IMR-90 (cell line): ENCODE measurements at regions not wholly inside any gene's neighbourhood (a gene's known extent, or its start where the extent isn't known, plus 50 kb on each side); places are given as distances from the start of the nearest gene placed in this dataset.

Experiments
- ATAC-seq: fragments of 200-7000 bp; cut with Tn5 transposase; 2 replicates; pipeline ENCODE4 v1.9.1; 2020; ENCODE audit warnings: low read depth, mild to moderate bottlenecking, moderate library complexity
- BruUV-seq: library from RNA; stranded (reverse); fragments of 400-500 nt; replicated peaks from 2 replicates; lab custom pipeline; 2021; lab: Mats Ljungman, UMichigan
- CTCF ChIA-PET: fragments of 300-600 bp; formaldehyde crosslinking; extraction: SDS; loops from one replicate; lab custom pipeline; 2021; ENCODE audit warnings: antibody characterized with exemption; lab: Yijun Ruan, JAX
- POLR2A ChIA-PET: fragments of 300-600 bp; sonication (Branson Sonifier 250); formaldehyde crosslinking; loops from one replicate; lab custom pipeline; 2022; ENCODE audit warnings: antibody characterized with exemption; ENCODE audit not compliant: unreplicated experiment; lab: Charles Lee
- DNase-seq: peaks from one replicate; pipeline ENCODE4 v3.0.0; 2013
- H2AFZ ChIP-seq: replicated peaks from 2 replicates; pipeline ENCODE3; 2013; ENCODE audit warnings: low read length, mild to moderate bottlenecking; ENCODE audit not compliant: poor library complexity
- H2AK5ac ChIP-seq: 2 replicates; pipeline ENCODE4 v1.6.1; 2013; ENCODE audit warnings: low read depth, low read length, inconsistent platforms
- H2AK9ac ChIP-seq: replicated peaks from 2 replicates; pipeline ENCODE3; 2013; ENCODE audit warnings: mild to moderate bottlenecking, low read depth, low read length, moderate library complexity; ENCODE audit not compliant: poor library complexity
- H2BK120ac ChIP-seq: 2 replicates; pipeline ENCODE4 v1.6.1; 2013; ENCODE audit warnings: low read depth, low read length, inconsistent platforms
- H2BK15ac ChIP-seq: 3 replicates; pipeline ENCODE4 v1.6.1; 2013; ENCODE audit warnings: low read depth, low read length, inconsistent platforms
- H2BK20ac ChIP-seq: 2 replicates; pipeline ENCODE4 v1.6.1; 2013; ENCODE audit warnings: low read depth, mild to moderate bottlenecking, inconsistent platforms, low read length, moderate library complexity
- H2BK5ac ChIP-seq: 2 replicates; pipeline ENCODE4 v1.6.1; 2013; ENCODE audit warnings: mild to moderate bottlenecking, low read depth, low read length, inconsistent platforms; ENCODE audit not compliant: poor library complexity, severe bottlenecking
- H3K14ac ChIP-seq: replicated peaks from 2 replicates; pipeline ENCODE4 v1.6.1; 2013; ENCODE audit warnings: low read depth, low read length, inconsistent platforms
- H3K18ac ChIP-seq: 2 replicates; pipeline ENCODE4 v1.6.1; 2013; ENCODE audit warnings: low read depth, low read length, control low read depth
- H3K23ac ChIP-seq: 2 replicates; pipeline ENCODE4 v1.6.1; 2013; ENCODE audit warnings: low read depth, low read length, inconsistent platforms
- H3K27ac ChIP-seq: 2 replicates; pipeline ENCODE4 v1.5.1; 2013; ENCODE audit warnings: mild to moderate bottlenecking, control low read depth, low read length; ENCODE audit not compliant: insufficient read depth
- H3K27me3 ChIP-seq: 2 replicates; pipeline ENCODE4 v1.6.1; 2013; ENCODE audit warnings: low read length; ENCODE audit not compliant: control insufficient read depth, insufficient read depth
- H3K36me3 ChIP-seq: 2 replicates; pipeline ENCODE4 v1.6.1; 2013; ENCODE audit warnings: low read length, mixed read lengths; ENCODE audit not compliant: control insufficient read depth, insufficient read depth
- H3K4ac ChIP-seq: 2 replicates; pipeline ENCODE4 v1.6.1; 2013; ENCODE audit warnings: low read depth, low read length, inconsistent platforms
- H3K4me1 ChIP-seq: 2 replicates; pipeline ENCODE4 v1.6.1; 2013; ENCODE audit warnings: low read length, mixed read lengths; ENCODE audit not compliant: control insufficient read depth, insufficient read depth
- H3K4me2 ChIP-seq: 2 replicates; pipeline ENCODE4 v1.6.1; 2013; ENCODE audit warnings: low read depth, mild to moderate bottlenecking, control low read depth, low read length, moderate library complexity
- H3K4me3 ChIP-seq: 2 replicates; pipeline ENCODE4 v1.5.1; 2013; ENCODE audit warnings: low read depth, mild to moderate bottlenecking, control low read depth, low read length, moderate library complexity; ENCODE audit not compliant: insufficient read depth
- H3K56ac ChIP-seq: 2 replicates; pipeline ENCODE4 v1.6.1; 2013; ENCODE audit warnings: low read length, inconsistent platforms; ENCODE audit not compliant: insufficient read depth; ENCODE audit errors: extremely low read depth
- H3K79me1 ChIP-seq, 2 experiments: 2 replicates each; pipeline ENCODE4 v1.6.1; 2013; ENCODE audit warnings: low read length in 2 of 2, inconsistent platforms in 1 of 2, low read depth in 1 of 2
- H3K9ac ChIP-seq: 2 replicates; pipeline ENCODE4 v1.6.1; 2013; ENCODE audit warnings: low read depth, low read length, control low read depth
- H3K9me1 ChIP-seq: 2 replicates; pipeline ENCODE4 v1.6.1; 2013; ENCODE audit warnings: low read length, inconsistent platforms; ENCODE audit not compliant: insufficient read depth
- H3K9me3 ChIP-seq: 2 replicates; pipeline ENCODE4 v1.6.1; 2013; ENCODE audit warnings: low read length; ENCODE audit not compliant: control insufficient read depth, insufficient read depth
- H4K20me1 ChIP-seq: 2 replicates; pipeline ENCODE4 v1.6.1; 2013; ENCODE audit warnings: low read length, inconsistent platforms; ENCODE audit not compliant: insufficient read depth
- H4K5ac ChIP-seq: 2 replicates; pipeline ENCODE4 v1.6.1; 2013; ENCODE audit warnings: mild to moderate bottlenecking, low read depth, low read length, control low read depth
- H4K8ac ChIP-seq, 2 experiments: 2 replicates each; pipeline ENCODE4 v1.6.1; 2013; ENCODE audit warnings: low read depth in 2 of 2, low read length in 2 of 2, control low read depth in 1 of 2, inconsistent platforms in 1 of 2
- H4K91ac ChIP-seq: 2 replicates; pipeline ENCODE4 v1.6.1; 2013; ENCODE audit warnings: low read depth, low read length, inconsistent platforms; ENCODE audit not compliant: insufficient read depth
- BHLHE40 ChIP-seq: fragments of 150-350 bp; IDR thresholded peaks from 2 replicates; pipeline ENCODE4 v1.6.1; 2016; ENCODE audit warnings: mild to moderate bottlenecking, low read depth, low read length
- CEBPB ChIP-seq: IDR thresholded peaks from 2 replicates; pipeline ENCODE4 v1.6.1; 2012; ENCODE audit warnings: low read depth, low read length, improper control_type of control experiment
- FOS ChIP-seq: fragments of 150-350 bp; IDR thresholded peaks from 2 replicates; pipeline ENCODE4 v1.6.1; 2016; ENCODE audit warnings: low read depth, low read length
- MAFK ChIP-seq: IDR thresholded peaks from 2 replicates; pipeline ENCODE4 v1.6.1; 2012; ENCODE audit warnings: low read depth, low read length, improper control_type of control experiment
- MAZ ChIP-seq: IDR thresholded peaks from 2 replicates; pipeline ENCODE4 v1.6.1; 2012; ENCODE audit warnings: low read depth, mild to moderate bottlenecking, low read length, improper control_type of control experiment, moderate library complexity, borderline replicate concordance
- NFE2L2 ChIP-seq: fragments of 150-350 bp; IDR thresholded peaks from 2 replicates; pipeline ENCODE4 v1.6.1; 2016; ENCODE audit warnings: low read depth, mild to moderate bottlenecking, low read length
- POLR2A ChIP-seq: IDR thresholded peaks from 2 replicates; pipeline ENCODE4 v1.6.1; 2012; ENCODE audit warnings: mild to moderate bottlenecking, low read depth, low read length
- RCOR1 ChIP-seq: IDR thresholded peaks from 2 replicates; pipeline ENCODE4 v1.6.1; 2012; ENCODE audit warnings: mild to moderate bottlenecking, low read length, improper control_type of control experiment; ENCODE audit not compliant: insufficient replicate concordance
- RFX5 ChIP-seq: IDR thresholded peaks from 2 replicates; pipeline ENCODE4 v1.8.0; 2012; ENCODE audit warnings: low read depth, mild to moderate bottlenecking, low read length, moderate library complexity
- SMC3 ChIP-seq: fragments of 150-350 bp; IDR thresholded peaks from 2 replicates; pipeline ENCODE4 v1.6.1; 2016; ENCODE audit warnings: low read depth, mild to moderate bottlenecking, antibody characterized with exemption, low read length, moderate library complexity
- USF2 ChIP-seq: fragments of 150-350 bp; IDR thresholded peaks from 2 replicates; pipeline ENCODE4 v1.6.1; 2017; ENCODE audit warnings: mild to moderate bottlenecking, antibody characterized with exemption, low read length, low read depth
- dilution Hi-C: fragments of 300-500 bp; cut with HindIII; formaldehyde crosslinking; loops from one replicate; pipeline ENCODE4 v1.14.3; 2018; ENCODE audit warnings: low sequenced_read_pairs; ENCODE audit not compliant: unreplicated experiment
- in situ Hi-C: fragments of 300-500 bp; cut with MboI; formaldehyde crosslinking; loops from 3 replicates; pipeline ENCODE4 v1.14.3; 2019; ENCODE audit warnings: low sequenced_read_pairs, inconsistent platforms, mixed read lengths
- intact Hi-C: fragments of 100-400 bp; cut with micrococcal nuclease; formaldehyde crosslinking; loops from 2 replicates; pipeline ENCODE4 v1.10.0; 2022
- TF ChIP-seq, protein P1 (sequence below): fragments of 150-350 bp; IDR thresholded peaks from 2 replicates; pipeline ENCODE4 v1.6.1; 2016; ENCODE audit warnings: low read depth, mild to moderate bottlenecking, low read length, moderate library complexity, borderline replicate concordance

- in situ Hi-C loops, result no loop called here
- no peaks in the 10 kb centered on the region for H3K27me3 ChIP-seq
Measured at GRCh38 chr3:174700736-174701135, 158.4 kb upstream of the NAALADL2 start.

More at GRCh38 chr3:174700736-174701135, 158.4 kb upstream of the NAALADL2 start:
- Histone ChIP-seq H3K9ac (no peak overlapping the region), H3K79me1 (no peaks in the 10 kb centered on the region), H3K4me1 (no peaks in the 10 kb centered on the region), H2BK120ac (no peak overlapping the region), H3K27ac (no peak overlapping the region), H4K91ac (no peak overlapping the region), H2AK5ac (no peak overlapping the region), H3K36me3 (no peaks in the 10 kb centered on the region), H2BK15ac (no peak overlapping the region), H3K4me2 (no peak overlapping the region), H2AFZ (no peak overlapping the region), H3K9me3 (no peaks in the 10 kb centered on the region), H4K5ac (no peak overlapping the region), H3K4ac (no peak overlapping the region), H4K20me1 (no peaks in the 10 kb centered on the region), H2AK9ac (no peak overlapping the region), H2BK5ac (no peak overlapping the region), H3K14ac (no peak overlapping the region), H3K4me3 (no peak overlapping the region), H3K23ac (no peak overlapping the region), H3K56ac (no peak overlapping the region), H4K8ac (no peak overlapping the region), H3K18ac (no peak overlapping the region), H3K9me1 (no peaks in the 10 kb centered on the region), H2BK20ac (no peak overlapping the region)
- no peak for DNase-seq
- POLR2A ChIA-PET, result no interaction called here
- TF ChIP-seq MAFK (no peak), BHLHE40 (no peak), FOS (no peak), RFX5 (no peak), NFE2L2 (no peak), POLR2A (no peak), USF2 (no peak), CEBPB (no peak), MAZ (no peak), SMC3 (no peak), RCOR1 (no peak)
- TF ChIP-seq, protein P1, sequence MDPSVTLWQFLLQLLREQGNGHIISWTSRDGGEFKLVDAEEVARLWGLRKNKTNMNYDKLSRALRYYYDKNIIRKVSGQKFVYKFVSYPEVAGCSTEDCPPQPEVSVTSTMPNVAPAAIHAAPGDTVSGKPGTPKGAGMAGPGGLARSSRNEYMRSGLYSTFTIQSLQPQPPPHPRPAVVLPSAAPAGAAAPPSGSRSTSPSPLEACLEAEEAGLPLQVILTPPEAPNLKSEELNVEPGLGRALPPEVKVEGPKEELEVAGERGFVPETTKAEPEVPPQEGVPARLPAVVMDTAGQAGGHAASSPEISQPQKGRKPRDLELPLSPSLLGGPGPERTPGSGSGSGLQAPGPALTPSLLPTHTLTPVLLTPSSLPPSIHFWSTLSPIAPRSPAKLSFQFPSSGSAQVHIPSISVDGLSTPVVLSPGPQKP, result no peak
- CTCF ChIA-PET, result interaction anchor here (1.0 kb wide), 1 partner anchor 15 kb away, joined by 3 read pairs; no protein-coding TSS in a partner anchor
- BruUV-seq, result no TSS peak
- dilution Hi-C loops (no loop called here), intact Hi-C loops (no loop called here)
- ATAC-seq, result no peak
